Left lobe of liver (tissue), 2 donors: ENCODE measurements at regions not wholly inside any gene's neighbourhood (a gene's known extent, or its start where the extent isn't known, plus 50 kb on each side); places are given as distances from the start of the nearest gene placed in this dataset.
A peak's percentile ranks its signal among the peaks of the same experiment; 100 is the strongest.
"Not testable (repeated sequence)": the region's sequence is repeated elsewhere in the genome, so short reads cannot be mapped to it uniquely, and the experiment has no call there.

Source experiments
- ATAC-seq: fragments of 200-7000 bp; cut with Tn5 transposase; one replicate; pipeline ENCODE4 v1.9.1; 2020; ENCODE audit warnings: mild to moderate bottlenecking, moderate library complexity
- DNase-seq: peaks from one replicate; pipeline ENCODE4 v3.0.0-alpha.2; 2020; ENCODE audit warnings: low spot score
- donor health status: DM: no; HTN: no; CAD: no; lungs with moderate emphysema.
- donor health status: DM: no; HTN: yes; CAD: no.

DNA sequence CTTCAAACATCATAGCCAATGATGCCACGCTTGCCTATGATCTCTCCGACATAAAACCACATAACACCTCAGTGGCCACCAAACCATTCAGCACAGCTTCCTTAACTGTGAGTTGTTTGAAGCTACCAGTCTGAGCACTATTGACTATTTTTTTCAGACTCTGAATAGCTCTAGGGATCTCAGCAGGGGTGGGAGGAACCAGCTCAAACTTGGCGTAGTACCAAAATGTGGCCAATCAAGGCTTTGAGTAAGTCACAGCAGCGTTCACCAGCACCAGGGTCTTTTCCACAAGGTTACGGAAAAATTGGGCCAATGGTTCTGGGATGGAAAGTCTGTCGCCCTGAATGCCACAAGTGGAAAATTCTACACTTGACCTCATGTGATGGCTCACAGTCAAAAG, 70.6 kb downstream of the SMPDL3A start:
- DNase-seq, result no peak
- no peak for ATAC-seq

- DNase-seq, result no peak
- no peak for ATAC-seq
Measured at GRCh38 chr6:122861594-122861993, 72.5 kb downstream of the SMPDL3A start.

DNA sequence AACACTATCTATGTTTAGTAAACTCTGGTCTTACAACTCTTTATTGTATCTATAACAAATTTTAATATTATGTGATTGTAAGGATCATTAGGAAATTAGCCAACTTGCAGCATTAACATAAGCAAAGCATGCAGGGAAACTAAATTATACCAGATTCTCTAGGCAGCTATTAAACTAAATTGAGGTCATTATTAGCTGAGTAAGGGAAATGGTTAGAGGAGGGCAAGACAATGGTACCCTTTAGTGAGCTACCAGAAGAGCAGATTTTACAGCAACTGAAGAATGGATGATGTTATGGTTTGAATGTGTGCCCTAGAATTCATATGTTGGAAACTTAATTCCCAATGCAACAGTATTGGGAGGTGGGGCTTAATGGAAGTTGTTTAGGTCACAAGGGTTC, 79.1 kb downstream of the SMPDL3A start:
- ATAC-seq, result no peak
- DNase-seq, result no peak

DNA sequence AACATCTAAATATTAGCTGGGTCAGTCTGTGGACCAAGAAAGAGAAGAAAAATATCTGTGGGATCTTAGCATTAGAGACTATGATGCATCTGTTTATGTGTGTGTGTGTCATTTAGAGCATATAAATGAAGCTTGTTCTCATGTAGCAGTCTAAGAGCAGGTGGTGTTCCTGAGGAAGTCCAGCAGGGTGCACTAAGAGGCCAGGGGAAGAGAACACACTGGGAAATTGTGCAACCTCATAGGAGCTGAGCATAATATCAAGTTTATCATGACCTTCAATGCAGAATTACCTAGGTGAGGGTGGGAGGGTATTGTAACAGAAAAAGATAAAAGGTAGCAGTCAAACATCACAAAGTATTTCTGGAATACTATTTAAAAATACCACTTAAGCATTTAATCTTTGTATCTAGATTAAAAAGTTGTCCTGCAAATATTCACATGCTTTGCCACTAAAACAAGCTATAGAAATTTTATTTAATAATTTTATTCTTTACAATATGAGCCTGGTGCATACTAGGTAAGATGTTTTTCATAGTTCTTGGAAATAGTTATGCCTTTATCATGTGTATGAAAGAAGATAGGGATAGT, 80.5 kb downstream of the SMPDL3A start:
- DNase-seq (peak; percentile 57), ATAC-seq (peak; percentile 99)

DNA sequence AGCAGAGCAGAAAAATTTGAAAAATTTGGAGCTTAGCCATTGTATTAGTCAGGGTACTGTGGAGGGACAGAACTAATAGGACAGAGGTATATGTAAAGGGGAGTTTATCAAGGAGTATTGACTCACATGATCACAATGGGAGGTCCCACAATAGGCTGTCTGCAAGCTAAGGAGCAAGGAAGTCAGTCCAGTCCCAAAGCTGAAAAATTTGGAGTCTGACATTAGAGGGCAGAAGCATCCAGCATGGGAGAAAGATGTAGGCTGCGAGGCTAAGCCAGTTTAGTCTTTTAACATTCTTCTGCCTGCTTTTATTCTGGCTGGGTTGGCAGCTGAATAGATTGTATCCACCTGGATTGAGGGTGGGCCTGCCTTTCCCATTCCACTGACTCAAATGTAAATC, 82.0 kb downstream of the SMPDL3A start:
- no peak for ATAC-seq
- DNase-seq, result no peak

GRCh38 chr6:122872311-122872710, 83.3 kb downstream of the SMPDL3A start:
- ATAC-seq (no peak), DNase-seq (no peak)

DNA sequence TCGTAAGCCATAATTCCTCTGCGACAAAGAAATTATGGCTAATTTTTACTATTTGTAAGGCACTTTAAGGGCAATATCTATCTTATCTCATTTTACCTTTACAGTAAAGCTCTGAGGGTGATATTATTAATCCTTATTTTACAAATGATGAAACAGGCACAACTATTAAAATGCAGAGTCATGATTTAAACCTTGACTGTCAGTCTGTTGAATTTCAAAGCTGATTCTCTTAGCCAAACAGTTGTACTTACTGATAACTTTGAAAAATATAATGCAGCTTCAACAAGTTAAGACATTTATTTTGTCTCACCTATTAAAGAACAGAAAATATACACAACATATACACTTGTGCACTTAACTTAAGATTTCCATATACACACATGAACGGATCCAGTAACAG, 88.2 kb downstream of the SMPDL3A start:
- DNase-seq (no peak), ATAC-seq (no peak)

- ATAC-seq, result no peak
- no peak for DNase-seq
Measured at GRCh38 chr6:122878796-122879195, 89.7 kb downstream of the SMPDL3A start.

GRCh38 chr6:122886481-122886880, 97.4 kb downstream of the SMPDL3A start:
- no peak for DNase-seq
- no peak for ATAC-seq

- ATAC-seq (no peak), DNase-seq (no peak)
Measured at GRCh38 chr6:122887941-122888340, 98.9 kb downstream of the SMPDL3A start.

GRCh38 chr6:122888680-122889079, 99.6 kb downstream of the SMPDL3A start:
- not testable (repeated sequence) for DNase-seq, ATAC-seq

- DNase-seq, result no peak
- ATAC-seq, result no peak
Measured at GRCh38 chr6:122890250-122890649, 101.2 kb downstream of the SMPDL3A start.

DNA sequence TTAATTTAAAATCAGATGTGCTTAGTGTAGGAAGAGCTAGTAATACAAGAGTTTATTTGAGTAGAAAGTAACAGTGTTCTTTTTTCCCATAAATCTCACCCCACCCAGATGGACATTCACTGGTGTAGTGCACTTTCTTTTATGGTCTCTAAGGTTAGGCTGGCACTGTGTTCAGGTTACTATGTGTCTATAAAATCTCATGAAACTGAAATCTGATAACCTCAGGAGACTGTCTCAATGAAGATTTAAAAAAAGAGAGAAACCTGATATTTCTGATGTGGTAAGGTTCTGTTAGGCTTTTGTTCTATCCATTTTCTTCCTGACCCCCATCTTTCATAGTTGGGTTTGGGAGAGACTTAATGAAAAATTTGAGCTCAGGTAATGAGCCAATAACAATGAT, 101.2 kb upstream of the CLVS2 start:
- ATAC-seq (no peak), DNase-seq (no peak)

DNA sequence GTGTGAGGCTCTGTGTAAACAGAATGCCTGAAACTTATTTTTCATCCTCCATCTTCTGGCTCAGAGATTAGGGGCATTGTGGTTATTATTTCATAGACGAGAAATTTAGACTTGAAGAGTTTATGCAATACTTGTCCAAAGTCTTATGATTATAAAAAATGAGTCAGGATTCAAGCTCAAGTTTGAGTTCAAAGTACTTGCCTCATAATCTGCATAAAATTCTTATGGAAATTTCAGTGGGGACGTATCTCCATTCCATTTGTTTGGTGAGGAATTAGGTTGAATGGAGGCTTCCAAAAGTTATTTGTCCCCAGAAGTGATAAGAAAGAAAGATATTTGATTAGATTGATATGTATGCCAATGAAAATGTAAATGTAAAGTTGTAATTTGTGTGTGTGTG, 93.7 kb upstream of the CLVS2 start:
- ATAC-seq, result no peak
- DNase-seq, result no peak

- ATAC-seq (peak; percentile 71), DNase-seq (no peak)
Measured at GRCh38 chr6:122903266-122903915, 92.6 kb upstream of the CLVS2 start.

- ATAC-seq, result no peak
- no peak for DNase-seq
Measured at GRCh38 chr6:122904166-122904565, 91.9 kb upstream of the CLVS2 start.

DNA sequence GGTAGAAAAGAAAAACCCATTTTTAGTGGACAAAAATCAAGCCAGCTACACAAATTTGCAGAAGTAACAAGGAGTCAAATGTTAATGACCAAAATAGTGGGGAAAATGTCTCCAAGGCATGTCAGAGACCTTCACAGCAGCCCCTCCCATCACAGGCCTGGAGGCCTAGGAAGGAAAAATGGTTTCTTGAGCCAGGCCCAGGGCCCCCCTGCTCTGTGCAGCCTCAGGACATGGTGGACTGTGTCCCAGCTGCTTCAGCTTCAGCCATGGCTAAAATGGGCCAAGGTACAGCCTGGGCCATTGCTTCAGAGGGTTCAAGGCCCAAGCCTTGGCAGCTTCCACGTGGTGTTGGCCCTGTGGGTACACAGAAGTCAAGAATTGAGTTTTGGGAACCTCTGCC, 82.5 kb upstream of the CLVS2 start:
- DNase-seq, result no peak

DNA sequence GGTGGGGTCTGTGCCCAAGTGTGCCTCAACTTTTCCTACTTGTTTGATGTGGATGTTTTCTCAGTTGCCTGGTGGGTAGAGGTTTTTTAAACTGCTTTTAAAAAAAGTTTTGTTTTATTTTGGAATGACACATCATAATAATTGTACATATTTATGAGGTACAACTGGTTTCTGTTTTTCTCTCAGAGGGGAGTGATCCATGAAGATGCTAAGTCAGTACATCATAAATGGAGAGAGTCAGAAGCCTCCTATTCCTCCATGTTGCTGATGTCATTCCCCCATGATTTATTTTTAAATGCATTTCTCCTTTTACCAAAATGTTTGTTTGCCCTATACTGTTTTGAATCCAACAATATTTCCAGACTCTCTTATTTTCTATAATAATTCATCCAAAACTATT, 77.3 kb upstream of the CLVS2 start:
- no peak for DNase-seq
- ATAC-seq, result no peak

More for the DNA sequence above, 82.5 kb upstream of the CLVS2 start:
- no peak for ATAC-seq

DNA sequence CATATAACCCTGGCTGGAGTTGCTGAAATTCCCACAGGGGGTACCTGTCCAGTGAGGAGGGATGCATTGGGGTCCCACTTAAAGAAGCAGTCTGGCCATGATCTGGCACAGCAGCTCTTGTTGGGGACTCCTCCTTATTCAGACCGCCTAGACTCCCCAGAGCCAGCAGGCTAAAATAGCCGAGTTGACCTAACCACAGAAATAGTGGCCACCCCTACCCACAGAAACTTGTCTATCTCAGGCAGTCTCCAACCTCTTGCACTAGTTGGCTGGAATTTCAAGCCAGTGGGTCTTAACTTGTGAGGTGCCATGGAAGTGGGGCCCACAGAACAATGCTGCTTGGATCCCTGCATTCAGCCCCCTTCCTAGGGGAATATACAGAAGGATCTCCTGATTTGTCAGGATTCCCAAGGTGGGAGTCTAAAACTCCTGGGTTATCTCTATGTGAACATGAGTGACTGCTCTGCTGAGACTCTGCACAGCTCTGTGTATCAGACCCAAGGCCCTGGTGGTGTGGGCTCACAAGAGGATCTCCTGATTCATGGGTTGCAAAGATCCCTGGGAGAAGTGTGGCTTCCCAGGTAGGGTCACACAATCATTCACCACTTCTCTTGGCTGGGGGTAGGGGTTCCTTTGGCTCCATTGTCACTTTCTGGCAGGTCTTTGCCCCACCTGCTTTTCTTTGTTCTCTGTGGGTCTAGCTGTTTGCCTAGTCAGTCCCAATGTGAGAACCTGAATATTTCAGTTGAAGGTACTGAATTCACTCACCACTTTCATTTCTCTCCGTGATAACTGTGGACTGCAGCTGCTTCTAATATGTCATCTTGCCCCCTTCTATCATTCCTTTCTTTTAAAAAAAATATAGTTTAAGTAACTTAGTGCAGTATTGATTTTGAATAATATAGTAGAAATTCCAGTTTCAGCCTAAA, 65.5 kb upstream of the CLVS2 start:
- ATAC-seq (no peak), DNase-seq (no peak)

GRCh38 chr6:122931916-122932315, 64.1 kb upstream of the CLVS2 start:
- DNase-seq (no peak), ATAC-seq (no peak)

DNA sequence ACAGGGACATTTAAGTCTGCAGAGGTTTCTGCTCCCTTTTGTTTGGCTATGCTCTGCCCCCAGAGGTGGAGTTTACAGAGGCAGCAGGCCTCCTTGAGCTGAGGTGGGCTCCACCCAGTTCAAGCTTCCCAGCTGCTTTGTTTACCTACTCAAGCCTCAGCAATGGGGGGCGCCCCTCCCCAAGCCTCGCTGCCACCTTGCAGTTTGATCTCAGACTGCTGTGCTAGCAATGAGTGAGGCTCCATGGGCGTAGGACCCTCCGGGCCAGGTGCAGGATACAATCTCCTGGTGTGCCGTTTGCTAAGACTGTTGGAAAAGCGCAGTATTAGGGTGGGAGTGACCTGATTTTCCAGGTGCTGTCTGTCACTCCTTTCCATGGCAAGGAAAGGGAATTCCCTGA, 51.1 kb upstream of the CLVS2 start:
- ATAC-seq, result not testable (repeated sequence)

More for the DNA sequence above, 51.1 kb upstream of the CLVS2 start:
- not testable (repeated sequence) for DNase-seq
